RWPE1 (cell line): ENCODE measurements at regions not wholly inside any gene's neighbourhood (a gene's known extent, or its start where the extent isn't known, plus 50 kb on each side); places are given as distances from the start of the nearest gene placed in this dataset.

Experiments used
- CTCF ChIA-PET: fragments of 350-600 bp; sonication (Branson Sonifier 250); formaldehyde crosslinking; extraction: SDS; loops from one replicate; lab custom pipeline; 2021; lab: Yijun Ruan, JAX
- POLR2A ChIA-PET: fragments of 400-600 bp; formaldehyde crosslinking; extraction: SDS; loops from one replicate; lab custom pipeline; 2020; ENCODE audit warnings: antibody characterized with exemption; ENCODE audit not compliant: low non-redundant PET; lab: Yijun Ruan, JAX
- DNase-seq: peaks from one replicate; pipeline ENCODE4 v3.0.0; 2012; ENCODE audit warnings: low spot score
- H3K27ac ChIP-seq: fragments of 450-650 bp; 2 replicates; pipeline ENCODE4 v1.5.1; 2017
- TF ChIP-seq, protein P1 (sequence below): fragments of 450-650 bp; conservative IDR thresholded peaks from 2 replicates; pipeline ENCODE4 v1.5.1; 2017; ENCODE audit warnings: low read depth, mild to moderate bottlenecking

DNA sequence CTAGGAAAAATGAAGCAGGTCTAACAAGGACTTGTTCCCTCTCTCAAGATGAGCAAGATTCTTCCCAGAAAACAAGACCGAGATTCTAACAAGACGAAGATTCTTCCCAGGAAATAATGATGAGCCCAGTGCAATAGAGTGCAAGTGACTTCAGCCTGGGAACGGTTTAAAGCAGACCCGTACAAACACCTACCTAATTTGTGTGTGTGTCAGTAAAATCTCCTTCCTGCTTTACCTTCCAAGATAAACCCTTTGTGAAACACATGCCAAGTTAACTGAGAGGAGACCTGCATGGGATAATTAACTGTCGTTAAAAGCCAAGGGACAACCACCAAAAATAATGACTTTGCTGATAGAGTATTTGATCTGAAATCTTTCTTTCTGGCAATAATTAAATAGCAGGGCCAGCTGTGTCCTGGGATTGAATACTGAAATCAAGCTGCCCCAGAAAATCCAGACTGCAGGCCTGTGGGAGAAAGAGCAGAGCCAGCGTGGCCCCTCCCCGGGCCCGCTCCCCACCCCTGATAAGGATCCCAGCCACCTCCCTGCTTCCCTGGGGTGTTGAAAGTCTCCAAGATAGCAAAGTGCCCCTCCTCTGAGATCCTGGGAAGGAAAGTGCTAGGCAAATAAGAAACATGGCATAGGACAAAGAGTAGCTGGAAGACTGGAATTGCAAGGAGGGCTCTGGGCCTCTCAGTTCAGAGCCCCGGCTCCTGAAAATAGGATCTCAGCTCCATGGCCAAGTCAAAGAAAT is 145.5 kb downstream of the CYP26B1 start:
- ChIA-PET CTCF (interaction anchor here (0.7 kb wide), 1 partner anchor 544 kb away, joined by 3 read pairs; no protein-coding TSS in a partner anchor), POLR2A (no interaction called here)
- DNase-seq, result no peak
- TF ChIP-seq, protein P1, sequence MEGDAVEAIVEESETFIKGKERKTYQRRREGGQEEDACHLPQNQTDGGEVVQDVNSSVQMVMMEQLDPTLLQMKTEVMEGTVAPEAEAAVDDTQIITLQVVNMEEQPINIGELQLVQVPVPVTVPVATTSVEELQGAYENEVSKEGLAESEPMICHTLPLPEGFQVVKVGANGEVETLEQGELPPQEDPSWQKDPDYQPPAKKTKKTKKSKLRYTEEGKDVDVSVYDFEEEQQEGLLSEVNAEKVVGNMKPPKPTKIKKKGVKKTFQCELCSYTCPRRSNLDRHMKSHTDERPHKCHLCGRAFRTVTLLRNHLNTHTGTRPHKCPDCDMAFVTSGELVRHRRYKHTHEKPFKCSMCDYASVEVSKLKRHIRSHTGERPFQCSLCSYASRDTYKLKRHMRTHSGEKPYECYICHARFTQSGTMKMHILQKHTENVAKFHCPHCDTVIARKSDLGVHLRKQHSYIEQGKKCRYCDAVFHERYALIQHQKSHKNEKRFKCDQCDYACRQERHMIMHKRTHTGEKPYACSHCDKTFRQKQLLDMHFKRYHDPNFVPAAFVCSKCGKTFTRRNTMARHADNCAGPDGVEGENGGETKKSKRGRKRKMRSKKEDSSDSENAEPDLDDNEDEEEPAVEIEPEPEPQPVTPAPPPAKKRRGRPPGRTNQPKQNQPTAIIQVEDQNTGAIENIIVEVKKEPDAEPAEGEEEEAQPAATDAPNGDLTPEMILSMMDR, result no peak
- no peak overlapping the region for H3K27ac ChIP-seq

DNA sequence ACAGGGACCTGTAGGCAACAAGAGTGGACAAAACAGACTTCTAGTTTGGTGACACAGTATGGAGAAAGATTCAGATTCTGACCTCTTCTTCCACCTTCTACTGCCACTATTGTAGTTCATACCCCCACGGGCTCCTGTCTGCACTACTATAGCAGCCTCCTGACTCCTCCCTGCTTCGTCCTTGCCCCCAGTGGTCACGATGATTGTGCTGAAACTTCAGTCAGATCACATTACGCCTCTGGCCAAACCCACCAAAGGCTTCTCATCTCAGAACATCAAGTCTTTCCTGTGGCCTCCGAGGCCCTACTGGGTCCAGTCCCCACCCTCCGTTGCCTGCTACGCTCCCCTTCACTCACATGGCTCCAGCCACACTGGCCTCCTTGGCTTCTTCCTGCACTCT is 147.6 kb downstream of the CYP26B1 start:
- TF ChIP-seq, protein P1, result no peak
- CTCF ChIA-PET, result no interaction called here
- no peak for DNase-seq
- POLR2A ChIA-PET, result no interaction called here
- no peak overlapping the region for H3K27ac ChIP-seq

DNA sequence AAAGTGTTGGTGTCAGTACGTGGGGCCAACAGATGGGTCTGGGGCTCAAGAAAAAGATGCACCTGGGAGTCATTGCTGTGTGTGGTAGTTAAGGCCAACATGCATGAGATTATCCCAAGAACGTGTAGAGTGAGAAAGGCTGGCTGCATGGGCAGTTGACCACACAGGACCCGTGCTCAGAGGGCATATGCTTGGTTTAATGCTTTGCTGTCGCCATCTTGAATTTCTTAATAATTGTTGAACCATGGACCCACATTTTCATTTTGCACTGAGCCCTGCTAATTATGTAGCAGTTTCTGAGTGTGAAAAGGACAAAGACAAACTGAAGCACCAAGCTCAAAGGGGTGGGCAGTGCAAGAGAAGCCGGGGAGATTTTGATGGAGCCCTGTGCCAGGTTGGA is 148.1 kb downstream of the CYP26B1 start:
- ChIA-PET CTCF (no interaction called here), POLR2A (no interaction called here)
- no peak overlapping the region for H3K27ac ChIP-seq
- TF ChIP-seq, protein P1, result no peak
- DNase-seq, result no peak

DNA sequence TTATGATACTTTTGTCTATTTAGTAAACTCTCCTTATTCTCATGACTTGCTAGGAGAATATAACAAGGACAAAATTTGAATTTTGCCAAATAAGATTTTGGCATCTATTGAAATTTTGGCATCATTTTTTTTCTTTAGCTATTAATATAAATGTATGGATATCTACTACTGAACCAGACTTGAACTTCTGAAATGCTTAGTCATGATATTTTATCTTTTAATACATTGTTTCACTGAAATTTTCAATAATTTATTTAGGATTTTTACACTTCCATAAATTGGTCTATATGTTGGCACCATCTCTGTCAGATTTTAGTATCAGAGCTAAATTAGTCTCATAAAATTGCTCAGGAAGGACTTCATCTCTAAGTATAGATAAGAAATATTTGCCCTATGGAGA is 149.8 kb downstream of the CYP26B1 start:
- CTCF ChIA-PET, result no interaction called here
- TF ChIP-seq, protein P1, result no peak
- no peak overlapping the region for H3K27ac ChIP-seq
- POLR2A ChIA-PET, result no interaction called here
- no peak for DNase-seq

DNA sequence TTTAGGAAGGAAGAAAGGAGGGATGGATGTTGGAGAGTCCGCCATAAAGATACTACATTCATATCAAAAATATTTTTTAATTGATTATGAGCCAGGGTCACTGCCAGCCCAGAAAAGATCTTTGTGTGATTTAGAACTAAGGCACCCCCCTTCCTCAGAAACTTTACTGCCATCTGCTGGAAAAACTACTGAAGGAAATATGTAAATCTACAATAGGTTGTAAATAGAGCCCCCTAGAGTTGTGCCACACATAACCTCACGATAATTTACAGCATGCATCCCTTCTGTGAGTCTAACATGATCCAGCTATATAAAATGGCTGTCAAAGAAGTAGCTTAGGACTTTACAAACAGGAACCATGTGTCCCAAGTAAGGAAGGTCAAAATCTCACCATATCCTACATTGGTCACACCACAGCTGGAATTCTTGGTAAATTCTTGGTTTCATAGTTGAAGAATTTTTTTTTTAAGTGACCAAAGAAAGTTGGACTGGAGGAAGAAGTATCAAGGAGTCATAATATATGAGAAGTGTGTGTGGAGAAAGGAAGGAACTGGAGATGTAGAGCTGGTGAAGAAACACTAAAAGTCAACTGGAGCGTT is 152.5 kb downstream of the CYP26B1 start:
- POLR2A ChIA-PET, result no interaction called here
- H3K27ac ChIP-seq, result no peak overlapping the region
- CTCF ChIA-PET, result interaction anchor here (0.6 to 1.4 kb wide), 12 partner anchors 9 to 241 kb away, joined by 3 to 8 read pairs (median 3); no protein-coding TSS in a partner anchor
- peak; percentile 32 for DNase-seq
- TF ChIP-seq, protein P1, result peak; percentile 13; the same call in 1 of the 2 replicates

DNA sequence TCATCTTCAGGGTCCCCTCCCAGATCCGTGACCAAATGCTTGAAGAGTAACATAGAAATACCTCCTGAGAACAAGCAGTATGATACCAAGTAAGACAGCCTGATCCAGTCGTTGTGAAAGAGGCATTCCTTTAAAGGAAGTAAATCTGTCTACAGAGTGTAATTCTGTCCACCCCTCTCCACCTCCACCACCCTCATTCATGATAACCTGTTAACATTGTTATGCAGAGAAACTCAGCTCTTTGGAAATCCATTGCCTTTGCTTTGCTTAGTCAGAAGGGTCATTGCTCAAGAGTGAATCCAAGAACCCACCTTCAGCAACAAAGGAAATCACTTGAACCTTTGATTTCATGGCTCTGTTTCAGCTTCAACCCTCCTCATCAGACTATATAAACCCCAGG is 155.6 kb downstream of the CYP26B1 start:
- TF ChIP-seq, protein P1, result no peak
- ChIA-PET CTCF (no interaction called here), POLR2A (no interaction called here)
- H3K27ac ChIP-seq, result no peak overlapping the region
- no peak for DNase-seq
